ENCODE measurements at regions not wholly inside any gene's neighbourhood (a gene's known extent, or its start where the extent isn't known, plus 50 kb on each side); places are given as distances from the start of the nearest gene placed in this dataset.

- TF ChIP-seq CTCF (IDR thresholded peaks at IDR 0.05; ENCODE audit: insufficient read depth, low read length, poor library complexity, severe bottlenecking) (no peak), EZH2phosphoT487 (conservative IDR thresholded peaks at IDR 0.05; ENCODE audit: low read length) (no peak)
- no peak overlapping the region for H3K4me3 ChIP-seq (ENCODE audit: insufficient read depth, low read length, poor library complexity, severe bottlenecking)
- no peak overlapping the region for H3K4me2 ChIP-seq (ENCODE audit: low read depth, low read length, poor library complexity, severe bottlenecking)
- H3K9me3 ChIP-seq (ENCODE audit: insufficient read depth, low read length): no peaks in the 10 kb centered on the region
- H3K27me3 ChIP-seq (ENCODE audit: low read length): no peaks in the 10 kb centered on the region
- H3K9me2 ChIP-seq (replicated peaks; ENCODE audit: insufficient read depth, low read length): no peaks in the 10 kb centered on the region
- no peaks in the 10 kb centered on the region for H3K79me2 ChIP-seq (ENCODE audit: insufficient read depth, low read length)
- H4K20me1 ChIP-seq (ENCODE audit: low read depth, low read length): no peaks in the 10 kb centered on the region
- no peak overlapping the region for H2AFZ ChIP-seq (ENCODE audit: low read depth, low read length, severe bottlenecking)
- 0 out of 2 replicates have a peak, but pooled peaks cover 4% of the 10 kb centered on the region for H3K36me3 ChIP-seq (ENCODE audit: low read length)
- H3K9ac ChIP-seq (ENCODE audit: low read length): no peak overlapping the region
- no peak overlapping the region for H3K27ac ChIP-seq (ENCODE audit: low read depth, low read length)
- H3F3A ChIP-seq (ENCODE audit: insufficient read depth): no peaks in the 10 kb centered on the region
These were observed 219.8 kb upstream of the RGS6 start for GRCh38 chr14:71712478-71712877.

GRCh38 chr14:71713016-71713415 lies 219.2 kb upstream of the RGS6 start:
- no peaks in the 10 kb centered on the region for H3K9me3 ChIP-seq (ENCODE audit: insufficient read depth, low read length)
- no peaks in the 10 kb centered on the region for H4K20me1 ChIP-seq (ENCODE audit: low read depth, low read length)
- TF ChIP-seq CTCF (IDR thresholded peaks at IDR 0.05; ENCODE audit: insufficient read depth, low read length, poor library complexity, severe bottlenecking) (no peak), EZH2phosphoT487 (conservative IDR thresholded peaks at IDR 0.05; ENCODE audit: low read length) (no peak)
- H3K36me3 ChIP-seq (ENCODE audit: low read length): 0 out of 2 replicates have a peak, but pooled peaks cover 4% of the 10 kb centered on the region
- no peaks in the 10 kb centered on the region for H3K79me2 ChIP-seq (ENCODE audit: insufficient read depth, low read length)
- no peak overlapping the region for H2AFZ ChIP-seq (ENCODE audit: low read depth, low read length, severe bottlenecking)
- no peaks in the 10 kb centered on the region for H3F3A ChIP-seq (ENCODE audit: insufficient read depth)
- H3K27ac ChIP-seq (ENCODE audit: low read depth, low read length): no peak overlapping the region
- no peaks in the 10 kb centered on the region for H3K9me2 ChIP-seq (replicated peaks; ENCODE audit: insufficient read depth, low read length)
- no peaks in the 10 kb centered on the region for H3K27me3 ChIP-seq (ENCODE audit: low read length)
- H3K9ac ChIP-seq (ENCODE audit: low read length): no peak overlapping the region
- H3K4me3 ChIP-seq (ENCODE audit: insufficient read depth, low read length, poor library complexity, severe bottlenecking): no peak overlapping the region
- H3K4me2 ChIP-seq (ENCODE audit: low read depth, low read length, poor library complexity, severe bottlenecking): no peak overlapping the region

- no peak overlapping the region for H3K27ac ChIP-seq (ENCODE audit: low read depth, low read length)
- H3K4me2 ChIP-seq (ENCODE audit: low read depth, low read length, poor library complexity, severe bottlenecking): no peak overlapping the region
- no peak overlapping the region for H3K4me3 ChIP-seq (ENCODE audit: insufficient read depth, low read length, poor library complexity, severe bottlenecking)
- H3K9ac ChIP-seq (ENCODE audit: low read length): no peak overlapping the region
- H3K9me3 ChIP-seq (ENCODE audit: insufficient read depth, low read length): no peaks in the 10 kb centered on the region
- TF ChIP-seq CTCF (IDR thresholded peaks at IDR 0.05; ENCODE audit: insufficient read depth, low read length, poor library complexity, severe bottlenecking) (no peak), EZH2phosphoT487 (conservative IDR thresholded peaks at IDR 0.05; ENCODE audit: low read length) (no peak)
- no peaks in the 10 kb centered on the region for H3K27me3 ChIP-seq (ENCODE audit: low read length)
- H3K79me2 ChIP-seq (ENCODE audit: insufficient read depth, low read length): no peaks in the 10 kb centered on the region
- H3K36me3 ChIP-seq (ENCODE audit: low read length): 0 out of 2 replicates have a peak, but pooled peaks cover 4% of the 10 kb centered on the region
- H4K20me1 ChIP-seq (ENCODE audit: low read depth, low read length): no peaks in the 10 kb centered on the region
- H3K9me2 ChIP-seq (replicated peaks; ENCODE audit: insufficient read depth, low read length): no peaks in the 10 kb centered on the region
- no peaks in the 10 kb centered on the region for H3F3A ChIP-seq (ENCODE audit: insufficient read depth)
- no peak overlapping the region for H2AFZ ChIP-seq (ENCODE audit: low read depth, low read length, severe bottlenecking)
These were observed 218.8 kb upstream of the RGS6 start for GRCh38 chr14:71713451-71713850.

All from SU-DHL-6 (cell line).